HG03039 (cell line): ENCODE measurements at regions not wholly inside any gene's neighbourhood (a gene's known extent, or its start where the extent isn't known, plus 50 kb on each side); places are given as distances from the start of the nearest gene placed in this dataset.
"Not testable (repeated sequence)": the region's sequence is repeated elsewhere in the genome, so short reads cannot be mapped to it uniquely, and the experiment has no call there.

Source experiments
- ATAC-seq: cut with Tn5 transposase; IDR thresholded peaks from one replicate; pipeline ENCODE4 v1.9.1; 2021; ENCODE audit warnings: mild to moderate bottlenecking, moderate library complexity; ENCODE audit not compliant: unreplicated experiment

GRCh38 chr2:198653311-198653710 is 804.4 kb downstream of the SATB2 start:
- no peak for ATAC-seq

GRCh38 chr2:198652461-198652860 is 805.3 kb downstream of the SATB2 start:
- ATAC-seq, result no peak

- ATAC-seq, result no peak
Observed at GRCh38 chr2:198645816-198646215, 811.9 kb downstream of the SATB2 start.

- no peak for ATAC-seq
Observed at GRCh38 chr2:198641161-198641560, 816.6 kb downstream of the SATB2 start.

GRCh38 chr2:198640463-198640862 is 817.3 kb downstream of the SATB2 start:
- no peak for ATAC-seq

GRCh38 chr2:198639580-198639979 is 818.2 kb downstream of the SATB2 start:
- ATAC-seq, result no peak

- no peak for ATAC-seq
Observed at GRCh38 chr2:198638577-198638976, 819.2 kb downstream of the SATB2 start.

- ATAC-seq, result no peak
Observed at GRCh38 chr2:198630384-198630783, 826.0 kb downstream of the PLCL1 start.

DNA sequence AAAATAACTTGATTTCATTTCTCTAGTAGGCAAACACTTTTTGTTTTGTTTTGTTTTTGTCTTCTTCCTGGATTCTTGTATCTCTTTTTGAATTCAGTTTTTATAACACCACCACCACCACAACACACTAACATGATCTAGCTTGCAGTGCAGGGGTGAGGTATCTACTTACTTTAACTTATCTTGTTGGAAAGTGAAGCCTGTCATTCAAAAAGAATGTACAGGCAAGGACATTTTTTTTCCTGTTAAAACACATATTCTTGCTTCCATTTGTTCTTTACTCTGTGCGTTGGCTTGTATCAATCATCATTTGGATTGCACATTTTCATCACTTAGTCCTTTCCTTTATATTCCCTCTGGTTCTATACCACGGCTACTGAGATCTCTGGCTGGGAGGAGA is 824.2 kb downstream of the PLCL1 start:
- no peak for ATAC-seq

- ATAC-seq, result no peak
Observed at GRCh38 chr2:198622986-198623730, 818.8 kb downstream of the PLCL1 start.

GRCh38 chr2:198615972-198616371 is 811.6 kb downstream of the PLCL1 start:
- no peak for ATAC-seq

DNA sequence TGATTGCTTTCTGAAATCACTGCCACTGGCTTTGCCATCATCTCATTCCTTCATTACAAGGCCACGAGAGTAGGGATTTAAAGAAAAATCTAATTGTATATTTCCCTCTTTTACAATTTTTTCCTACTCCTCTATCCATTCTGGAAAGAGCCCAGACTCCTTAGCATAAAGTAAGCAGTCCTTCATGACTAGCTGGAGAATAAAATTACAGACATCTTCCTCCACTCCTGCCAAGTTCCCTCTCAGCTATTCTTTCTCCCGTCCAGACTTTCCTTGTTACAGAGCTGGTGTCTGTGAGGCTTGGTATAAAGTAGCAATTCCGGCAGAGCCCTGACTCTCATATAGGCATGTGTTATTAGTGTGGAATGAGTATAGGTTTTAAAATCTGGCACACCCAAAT is 806.8 kb downstream of the PLCL1 start:
- ATAC-seq, result no peak

GRCh38 chr2:198604599-198604998 is 800.2 kb downstream of the PLCL1 start:
- ATAC-seq, result no peak

DNA sequence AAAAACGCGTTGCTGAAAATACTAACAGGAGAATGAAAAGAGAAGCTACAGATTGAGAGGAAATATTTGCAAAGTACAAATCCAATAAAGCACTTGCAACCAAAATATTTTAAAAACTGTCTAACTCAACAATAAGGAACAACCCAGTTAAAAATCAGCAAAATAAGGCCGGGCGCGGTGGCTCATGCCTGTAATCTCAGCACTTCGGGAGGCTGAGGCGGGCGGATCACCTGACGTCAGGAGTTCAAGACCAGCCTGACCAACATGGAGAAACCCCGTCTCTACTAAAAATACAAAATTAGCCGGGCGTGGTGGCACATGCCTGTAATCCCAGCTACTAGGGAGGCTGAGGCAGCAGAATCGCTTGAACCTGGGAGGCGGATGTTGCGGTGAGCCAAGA is 798.6 kb downstream of the PLCL1 start:
- not testable (repeated sequence) for ATAC-seq

GRCh38 chr2:198597648-198598047 is 793.3 kb downstream of the PLCL1 start:
- no peak for ATAC-seq

DNA sequence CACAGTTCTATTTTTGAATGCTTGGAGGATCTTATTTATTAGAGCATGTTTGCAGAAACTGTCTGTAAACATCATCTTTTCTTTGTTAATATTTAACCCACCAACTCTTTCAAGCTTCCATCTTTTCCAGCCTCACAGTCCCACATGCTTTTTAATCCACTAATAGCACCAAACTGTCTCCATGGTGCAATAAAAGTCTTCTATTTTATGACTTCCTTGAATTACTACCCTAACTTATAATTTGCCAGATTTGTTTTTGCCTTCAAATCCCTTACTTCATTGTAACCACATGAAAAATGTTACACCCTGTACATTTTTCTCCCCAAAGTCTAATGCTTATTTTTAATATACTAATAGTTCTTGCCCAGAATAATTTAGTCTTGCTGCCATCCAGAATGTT is 792.6 kb downstream of the PLCL1 start:
- ATAC-seq, result no peak

DNA sequence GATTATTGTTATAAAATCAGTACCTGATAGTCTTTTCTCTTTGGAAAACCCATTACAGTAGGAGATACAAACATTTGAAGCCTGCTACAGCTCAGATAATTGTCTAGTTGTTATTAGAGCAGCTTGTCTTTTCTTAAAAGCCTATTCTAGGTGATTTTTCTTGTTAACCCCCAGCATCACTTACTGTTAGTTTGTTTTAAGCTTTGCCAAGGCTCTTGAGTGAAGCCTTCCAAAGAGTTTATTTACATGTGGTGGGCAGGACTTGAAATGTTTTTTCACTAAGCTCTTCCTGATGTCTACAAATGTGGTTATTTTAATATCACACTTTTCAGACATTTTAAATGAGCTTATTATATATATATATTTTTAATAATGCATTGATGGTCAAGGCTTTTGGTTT is 791.3 kb downstream of the PLCL1 start:
- no peak for ATAC-seq

DNA sequence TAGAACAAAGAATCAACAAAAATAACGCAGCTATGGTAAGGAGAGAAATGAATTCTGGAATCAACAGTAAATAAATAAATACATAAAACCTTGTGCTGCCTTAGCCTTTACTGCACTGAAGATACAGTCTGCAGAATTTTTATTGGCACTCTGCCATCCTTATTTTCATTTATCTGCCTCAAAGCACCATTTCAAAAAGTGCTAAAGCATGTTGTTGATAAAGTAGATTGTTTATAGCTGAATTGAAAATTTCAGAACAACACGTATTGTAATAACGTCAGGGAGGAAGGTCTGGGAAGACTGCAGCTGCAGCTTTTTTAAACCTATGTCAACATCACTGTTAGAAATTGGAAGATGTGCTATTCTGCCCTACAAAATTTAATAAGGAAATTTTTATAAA is 787.2 kb downstream of the PLCL1 start:
- ATAC-seq, result no peak

GRCh38 chr2:198587741-198588140 is 783.3 kb downstream of the PLCL1 start:
- ATAC-seq, result no peak

DNA sequence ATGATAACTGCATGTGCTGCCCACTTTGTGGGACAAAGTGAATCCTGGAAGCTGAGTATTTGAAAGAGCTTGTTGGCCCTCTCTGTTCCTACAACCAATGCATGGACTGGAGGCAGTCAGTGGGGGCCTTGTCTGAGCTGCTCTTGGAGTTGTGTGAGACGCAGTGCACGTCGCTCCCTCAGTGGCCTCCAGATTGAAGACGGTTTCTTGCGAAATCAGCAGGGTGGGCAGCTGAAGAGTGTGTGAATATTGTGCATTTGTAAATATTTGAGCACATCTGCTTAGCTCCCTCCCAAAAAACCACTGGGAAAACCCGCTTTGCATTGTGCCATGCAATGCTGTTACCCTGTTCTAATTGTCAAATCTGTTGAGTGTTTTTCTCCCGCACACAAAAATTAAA is 782.8 kb downstream of the PLCL1 start:
- ATAC-seq, result no peak

DNA sequence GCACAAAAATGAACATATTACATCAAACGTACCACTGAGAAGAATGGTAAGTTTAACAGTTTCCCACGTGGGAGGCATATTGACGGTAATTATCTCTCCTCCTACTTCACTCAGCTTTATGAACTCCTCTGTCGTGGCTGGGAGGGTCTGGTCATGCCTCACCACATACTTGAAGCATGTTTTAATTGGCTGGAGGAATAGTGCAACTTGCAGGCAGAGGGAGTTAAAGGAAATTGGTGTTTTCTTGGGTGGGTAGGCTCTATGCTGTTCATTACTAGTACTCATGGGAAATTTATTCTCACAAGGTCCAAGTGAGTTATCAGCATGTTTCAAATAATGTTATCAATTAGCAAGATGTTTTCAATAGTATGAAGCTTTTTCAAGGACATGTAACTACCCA is 767.0 kb downstream of the PLCL1 start:
- ATAC-seq, result no peak

- no peak for ATAC-seq
Observed at GRCh38 chr2:198558176-198558575, 753.8 kb downstream of the PLCL1 start.

DNA sequence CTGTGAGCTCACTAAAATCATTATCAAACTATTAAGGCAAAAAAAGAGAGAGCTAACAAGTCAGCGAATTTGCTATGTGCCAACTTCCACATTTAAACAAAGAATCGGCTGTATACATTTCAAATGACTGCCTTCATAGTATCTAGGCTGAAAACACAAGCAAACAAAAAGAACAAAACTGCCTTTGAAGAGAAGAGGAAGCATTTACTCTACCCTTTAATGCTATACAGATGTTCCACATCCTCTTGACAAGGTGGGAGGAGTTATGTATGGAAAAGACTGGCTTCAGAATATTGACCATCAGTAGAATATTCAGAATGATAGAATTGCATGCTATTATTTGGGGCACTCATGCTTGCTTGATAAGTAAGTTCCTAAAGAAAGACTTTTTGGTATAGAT is 741.7 kb downstream of the PLCL1 start:
- no peak for ATAC-seq
